Kidney glomerular epithelial cell (primary cell): ENCODE measurements at regions not wholly inside any gene's neighbourhood (a gene's known extent, or its start where the extent isn't known, plus 50 kb on each side); places are given as distances from the start of the nearest gene placed in this dataset.

ENCODE experiments used
- DNase-seq: peaks from one replicate; lab custom pipeline; 2025; lab: John Stamatoyannopoulos, UW

- DNase-seq = no peak
These were observed 331.3 kb downstream of the NDFIP2 start for GRCh38 chr13:79812070-79812850.

GRCh38 chr13:79811170-79811569 is 330.2 kb downstream of the NDFIP2 start:
- no peak for DNase-seq

GRCh38 chr13:79810669-79811068 is 329.7 kb downstream of the NDFIP2 start:
- DNase-seq = peak; percentile 69

GRCh38 chr13:79810018-79810417 is 329.1 kb downstream of the NDFIP2 start:
- no peak for DNase-seq

- DNase-seq = no peak
These were observed 327.5 kb downstream of the NDFIP2 start for GRCh38 chr13:79808475-79808874.

- DNase-seq = no peak
These were observed 326.6 kb downstream of the NDFIP2 start for GRCh38 chr13:79807554-79807953.

GRCh38 chr13:79806821-79807220 is 325.9 kb downstream of the NDFIP2 start:
- DNase-seq = no peak

GRCh38 chr13:79805317-79805716 is 324.4 kb downstream of the NDFIP2 start:
- DNase-seq = no peak

GRCh38 chr13:79803989-79804388 is 323.0 kb downstream of the NDFIP2 start:
- DNase-seq = no peak

GRCh38 chr13:79803296-79803695 is 322.3 kb downstream of the NDFIP2 start:
- DNase-seq = no peak

- DNase-seq = no peak
These were observed 321.6 kb downstream of the NDFIP2 start for GRCh38 chr13:79802389-79803085.

GRCh38 chr13:79799059-79799867 is 318.3 kb downstream of the NDFIP2 start:
- no peak for DNase-seq

- DNase-seq = no peak
These were observed 315.2 kb downstream of the NDFIP2 start for GRCh38 chr13:79796136-79796535.

GRCh38 chr13:79794931-79795330 is 314.0 kb downstream of the NDFIP2 start:
- no peak for DNase-seq

GRCh38 chr13:79792716-79793115 is 311.8 kb downstream of the NDFIP2 start:
- DNase-seq = no peak

GRCh38 chr13:79791471-79792042 is 310.6 kb downstream of the NDFIP2 start:
- no peak for DNase-seq

GRCh38 chr13:79786176-79786575 is 305.2 kb downstream of the NDFIP2 start:
- no peak for DNase-seq

- peak; percentile 95 for DNase-seq
These were observed 301.7 kb downstream of the NDFIP2 start for GRCh38 chr13:79782541-79783205.

GRCh38 chr13:79781829-79782540 is 301.0 kb downstream of the NDFIP2 start:
- DNase-seq = peak; percentile 56

GRCh38 chr13:79780240-79780639 is 299.3 kb downstream of the NDFIP2 start:
- DNase-seq = peak; percentile 51

- peak; percentile 51 for DNase-seq
These were observed 298.8 kb downstream of the NDFIP2 start for GRCh38 chr13:79779761-79780160.
